ENCODE measurements at regions not wholly inside any gene's neighbourhood (a gene's known extent, or its start where the extent isn't known, plus 50 kb on each side); places are given as distances from the start of the nearest gene placed in this dataset.

DNA sequence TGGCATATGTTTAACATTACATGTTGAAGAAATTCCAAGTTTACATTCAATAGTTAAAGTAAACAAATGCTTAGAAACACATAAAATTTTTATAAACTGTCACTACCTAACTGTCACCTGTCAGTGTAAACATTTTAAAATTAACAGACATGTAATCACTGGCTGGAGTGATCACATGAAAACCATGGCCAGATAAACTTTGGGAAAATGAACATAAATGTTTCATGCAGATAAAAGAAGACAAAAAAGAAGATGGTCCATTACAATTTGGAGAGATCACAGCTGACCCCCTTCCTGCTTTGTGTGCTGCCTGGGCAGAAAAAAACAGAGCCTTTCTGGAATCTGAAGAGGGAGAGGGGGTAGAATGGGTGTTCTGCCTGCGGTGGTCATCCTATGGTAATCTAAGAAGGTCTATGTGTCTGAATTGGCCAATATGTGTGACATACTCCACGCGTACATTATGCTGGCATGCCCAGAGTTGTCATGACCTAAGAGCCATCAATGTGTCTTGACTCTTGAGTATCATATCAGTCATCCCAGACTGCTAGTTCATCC, 57.5 kb upstream of the MEOX2 start:
- Histone ChIP-seq H3K36me3 (no peaks in the 10 kb centered on the region), H3K4me1 (no peaks in the 10 kb centered on the region), H3K9me3 (no peaks in the 10 kb centered on the region), H3K4me3 (ENCODE audit: low read depth, low read length) (no peak overlapping the region), H3K27me3 (no peaks in the 10 kb centered on the region)
- no peak for DNase-seq
- TF ChIP-seq, protein P1, sequence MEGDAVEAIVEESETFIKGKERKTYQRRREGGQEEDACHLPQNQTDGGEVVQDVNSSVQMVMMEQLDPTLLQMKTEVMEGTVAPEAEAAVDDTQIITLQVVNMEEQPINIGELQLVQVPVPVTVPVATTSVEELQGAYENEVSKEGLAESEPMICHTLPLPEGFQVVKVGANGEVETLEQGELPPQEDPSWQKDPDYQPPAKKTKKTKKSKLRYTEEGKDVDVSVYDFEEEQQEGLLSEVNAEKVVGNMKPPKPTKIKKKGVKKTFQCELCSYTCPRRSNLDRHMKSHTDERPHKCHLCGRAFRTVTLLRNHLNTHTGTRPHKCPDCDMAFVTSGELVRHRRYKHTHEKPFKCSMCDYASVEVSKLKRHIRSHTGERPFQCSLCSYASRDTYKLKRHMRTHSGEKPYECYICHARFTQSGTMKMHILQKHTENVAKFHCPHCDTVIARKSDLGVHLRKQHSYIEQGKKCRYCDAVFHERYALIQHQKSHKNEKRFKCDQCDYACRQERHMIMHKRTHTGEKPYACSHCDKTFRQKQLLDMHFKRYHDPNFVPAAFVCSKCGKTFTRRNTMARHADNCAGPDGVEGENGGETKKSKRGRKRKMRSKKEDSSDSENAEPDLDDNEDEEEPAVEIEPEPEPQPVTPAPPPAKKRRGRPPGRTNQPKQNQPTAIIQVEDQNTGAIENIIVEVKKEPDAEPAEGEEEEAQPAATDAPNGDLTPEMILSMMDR (IDR thresholded peaks at IDR 0.05; ENCODE audit: low read depth, low read length), result no peak

DNA sequence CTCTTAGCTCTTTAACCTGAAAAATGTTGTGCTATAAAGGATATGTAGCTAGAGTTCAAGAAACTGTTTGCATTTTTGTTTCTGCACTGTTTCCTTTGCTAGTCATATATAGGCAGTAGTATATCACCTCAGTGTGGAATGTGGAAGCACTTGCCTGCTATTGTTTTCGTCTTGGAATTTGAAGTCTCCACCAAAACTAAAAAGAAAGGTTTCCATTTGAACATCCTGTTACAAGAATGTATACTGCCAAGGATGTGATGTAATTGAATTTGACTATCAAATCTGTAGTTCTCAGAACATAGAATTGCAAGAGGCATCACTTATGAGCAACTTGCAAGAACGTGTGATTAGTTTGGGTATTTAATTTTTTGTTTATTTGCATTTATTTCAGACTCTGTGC, 51.1 kb upstream of the MEOX2 start:
- no peaks in the 10 kb centered on the region for H3K27me3 ChIP-seq
- no peak for DNase-seq
- no peak overlapping the region for H3K4me3 ChIP-seq (ENCODE audit: low read depth, low read length)
- no peaks in the 10 kb centered on the region for H3K9me3 ChIP-seq
- TF ChIP-seq, protein P1 (IDR thresholded peaks at IDR 0.05; ENCODE audit: low read depth, low read length), result no peak
- H3K4me1 ChIP-seq, result no peaks in the 10 kb centered on the region
- no peaks in the 10 kb centered on the region for H3K36me3 ChIP-seq

All from BE2C (cell line).